HG03280 (cell line): ENCODE measurements at regions not wholly inside any gene's neighbourhood (a gene's known extent, or its start where the extent isn't known, plus 50 kb on each side); places are given as distances from the start of the nearest gene placed in this dataset.

Experiments
- ATAC-seq: cut with Tn5 transposase; IDR thresholded peaks from one replicate; pipeline ENCODE4 v1.9.1; 2021; ENCODE audit warnings: mild to moderate bottlenecking, moderate library complexity; ENCODE audit not compliant: unreplicated experiment

GRCh38 chr10:123585477-123586445 lies 80.4 kb upstream of the GPR26 start:
- no peak for ATAC-seq

GRCh38 chr10:123587110-123587509 lies 79.0 kb upstream of the GPR26 start:
- no peak for ATAC-seq

- ATAC-seq: no peak
These were observed 77.7 kb upstream of the GPR26 start for GRCh38 chr10:123588386-123588914.

- no peak for ATAC-seq
These were observed 70.5 kb upstream of the GPR26 start for GRCh38 chr10:123595661-123596060.

- no peak for ATAC-seq
These were observed 68.5 kb upstream of the GPR26 start for GRCh38 chr10:123597676-123598075.

GRCh38 chr10:123599366-123599849 lies 66.7 kb upstream of the GPR26 start:
- no peak for ATAC-seq

- ATAC-seq: no peak
These were observed 66.0 kb upstream of the GPR26 start for GRCh38 chr10:123600177-123600576.

- no peak for ATAC-seq
These were observed 63.0 kb upstream of the GPR26 start for GRCh38 chr10:123603130-123603529.

GRCh38 chr10:123604506-123604905 lies 61.6 kb upstream of the GPR26 start:
- no peak for ATAC-seq

- ATAC-seq: no peak
These were observed 60.1 kb upstream of the GPR26 start for GRCh38 chr10:123606006-123606405.

GRCh38 chr10:123606955-123607354 lies 59.2 kb upstream of the GPR26 start:
- ATAC-seq: no peak

GRCh38 chr10:123607386-123607785 lies 58.8 kb upstream of the GPR26 start:
- no peak for ATAC-seq

GRCh38 chr10:123608047-123608446 lies 58.1 kb upstream of the GPR26 start:
- ATAC-seq: no peak

GRCh38 chr10:123611243-123611642 lies 54.9 kb upstream of the GPR26 start:
- no peak for ATAC-seq

- ATAC-seq: no peak
These were observed 54.3 kb upstream of the GPR26 start for GRCh38 chr10:123611876-123612275.

- no peak for ATAC-seq
These were observed 52.8 kb upstream of the GPR26 start for GRCh38 chr10:123613346-123613850.

GRCh38 chr10:123614888-123615287 lies 51.3 kb upstream of the GPR26 start:
- no peak for ATAC-seq
